B cell (primary cell): ENCODE measurements at regions not wholly inside any gene's neighbourhood (a gene's known extent, or its start where the extent isn't known, plus 50 kb on each side); places are given as distances from the start of the nearest gene placed in this dataset.

Source experiments
- EZH2 ChIP-seq: IDR thresholded peaks from 2 replicates; pipeline ENCODE4 v1.6.1; 2012; ENCODE audit warnings: borderline replicate concordance, low read depth, mild to moderate bottlenecking, moderate library complexity, low read length; ENCODE audit not compliant: insufficient read depth, poor library complexity, severe bottlenecking
- TF ChIP-seq, protein P1 (sequence below): fragments of 200-600 bp; IDR thresholded peaks from one replicate; pipeline ENCODE4 v1.8.0; 2022; ENCODE audit warnings: antibody characterized with exemption, mild to moderate bottlenecking

DNA sequence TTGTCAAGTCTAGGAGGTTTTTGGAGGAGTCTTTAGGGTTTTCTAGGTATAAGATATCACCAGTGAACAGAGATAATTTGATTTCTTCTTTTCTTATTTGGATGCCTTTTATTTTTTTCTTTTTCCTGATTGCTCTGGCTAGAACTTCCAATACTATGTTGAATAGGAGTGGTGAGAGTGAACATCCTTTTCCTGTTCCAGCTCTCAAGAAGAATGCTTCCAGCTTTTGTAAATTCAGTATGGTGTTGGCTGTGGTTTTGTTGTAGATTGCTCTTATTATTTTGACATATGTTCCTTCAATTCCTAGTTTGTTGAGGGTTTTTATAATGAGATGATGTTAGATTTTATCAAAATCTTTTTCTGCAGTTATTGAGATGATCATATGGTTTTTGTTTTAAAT, 165.6 kb upstream of the WDFY3 start:
- TF ChIP-seq, protein P1, sequence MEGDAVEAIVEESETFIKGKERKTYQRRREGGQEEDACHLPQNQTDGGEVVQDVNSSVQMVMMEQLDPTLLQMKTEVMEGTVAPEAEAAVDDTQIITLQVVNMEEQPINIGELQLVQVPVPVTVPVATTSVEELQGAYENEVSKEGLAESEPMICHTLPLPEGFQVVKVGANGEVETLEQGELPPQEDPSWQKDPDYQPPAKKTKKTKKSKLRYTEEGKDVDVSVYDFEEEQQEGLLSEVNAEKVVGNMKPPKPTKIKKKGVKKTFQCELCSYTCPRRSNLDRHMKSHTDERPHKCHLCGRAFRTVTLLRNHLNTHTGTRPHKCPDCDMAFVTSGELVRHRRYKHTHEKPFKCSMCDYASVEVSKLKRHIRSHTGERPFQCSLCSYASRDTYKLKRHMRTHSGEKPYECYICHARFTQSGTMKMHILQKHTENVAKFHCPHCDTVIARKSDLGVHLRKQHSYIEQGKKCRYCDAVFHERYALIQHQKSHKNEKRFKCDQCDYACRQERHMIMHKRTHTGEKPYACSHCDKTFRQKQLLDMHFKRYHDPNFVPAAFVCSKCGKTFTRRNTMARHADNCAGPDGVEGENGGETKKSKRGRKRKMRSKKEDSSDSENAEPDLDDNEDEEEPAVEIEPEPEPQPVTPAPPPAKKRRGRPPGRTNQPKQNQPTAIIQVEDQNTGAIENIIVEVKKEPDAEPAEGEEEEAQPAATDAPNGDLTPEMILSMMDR, result no peak
- TF ChIP-seq EZH2, result no peak
